Hepatocyte (in vitro differentiated cells): ENCODE measurements at regions not wholly inside any gene's neighbourhood (a gene's known extent, or its start where the extent isn't known, plus 50 kb on each side); places are given as distances from the start of the nearest gene placed in this dataset.

Source experiments
- CTCF ChIP-seq: fragments of 200-600 bp; sonication (generic); IDR thresholded peaks from 2 replicates; pipeline ENCODE4 v1.5.1; 2016; ENCODE audit warnings: antibody characterized with exemption, mild to moderate bottlenecking; ENCODE audit not compliant: poor library complexity
- EZH2 ChIP-seq: fragments of 200-600 bp; sonication (generic); IDR thresholded peaks from 2 replicates; pipeline ENCODE4 v1.6.1; 2016; ENCODE audit warnings: antibody characterized with exemption, mild to moderate bottlenecking, borderline replicate concordance

DNA sequence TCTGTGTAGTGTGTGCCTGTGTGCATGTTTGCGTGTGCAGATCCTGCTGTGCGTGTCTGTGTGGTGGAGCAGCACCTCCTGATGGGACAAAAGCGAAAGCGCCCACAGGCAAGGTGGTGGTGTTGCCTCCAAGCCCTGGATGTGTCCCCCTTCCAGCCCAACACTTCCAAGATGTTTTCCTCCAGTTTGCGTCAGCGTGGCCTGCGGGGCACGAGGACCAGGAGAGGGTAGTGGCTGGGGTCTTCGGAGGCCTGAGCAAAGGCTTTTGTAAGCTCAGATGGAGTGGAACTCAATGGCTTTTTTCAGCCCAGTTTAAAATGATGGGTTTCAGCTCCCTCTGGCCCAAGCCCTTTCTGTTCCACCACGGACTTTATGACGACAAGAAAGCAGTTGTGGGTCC lies 209.5 kb downstream of the IRX2 start:
- no peak for TF ChIP-seq CTCF
- TF ChIP-seq EZH2 = no peak
